Mammary epithelial cell (primary cell): ENCODE measurements at regions not wholly inside any gene's neighbourhood (a gene's known extent, or its start where the extent isn't known, plus 50 kb on each side); places are given as distances from the start of the nearest gene placed in this dataset.

Experiments used
- EZH2 ChIP-seq: IDR thresholded peaks from 2 replicates; pipeline ENCODE4 v1.6.1; 2012; ENCODE audit warnings: low read length, inconsistent platforms, borderline replicate concordance
- TF ChIP-seq, protein P1 (sequence below), 2 donors: IDR thresholded peaks in 1 of 2; conservative IDR thresholded peaks in 1 of 2; 2 replicates each; pipeline ENCODE4 v1.5.1; 2011 to 2012; ENCODE audit warnings: inconsistent platforms in 2 of 2, low read length in 2 of 2, mild to moderate bottlenecking in 2 of 2, control low read depth in 1 of 2, low read depth in 1 of 2; ENCODE audit not compliant: insufficient read depth in 1 of 2; ENCODE audit errors: extremely low read depth in 1 of 2

DNA sequence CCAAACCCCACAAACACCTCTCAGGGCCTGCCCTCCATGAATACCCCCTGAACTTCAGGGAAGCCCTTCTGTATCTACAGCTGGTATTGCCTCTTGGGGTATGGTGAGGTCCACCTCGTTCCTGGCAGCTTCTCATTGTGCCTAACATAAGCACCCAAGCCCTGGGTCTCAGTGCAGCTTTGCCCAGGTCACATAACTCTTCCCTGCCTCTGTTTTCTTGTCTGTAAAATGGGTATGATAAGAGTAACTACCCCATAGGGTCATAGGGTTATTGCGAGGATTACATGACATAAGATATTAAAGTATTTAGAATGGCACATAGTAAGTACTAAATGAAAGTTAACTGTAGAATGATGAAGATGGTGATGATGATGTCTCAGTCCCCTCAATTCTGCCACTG is 190.0 kb upstream of the PWP1 start:
- TF ChIP-seq, protein P1, sequence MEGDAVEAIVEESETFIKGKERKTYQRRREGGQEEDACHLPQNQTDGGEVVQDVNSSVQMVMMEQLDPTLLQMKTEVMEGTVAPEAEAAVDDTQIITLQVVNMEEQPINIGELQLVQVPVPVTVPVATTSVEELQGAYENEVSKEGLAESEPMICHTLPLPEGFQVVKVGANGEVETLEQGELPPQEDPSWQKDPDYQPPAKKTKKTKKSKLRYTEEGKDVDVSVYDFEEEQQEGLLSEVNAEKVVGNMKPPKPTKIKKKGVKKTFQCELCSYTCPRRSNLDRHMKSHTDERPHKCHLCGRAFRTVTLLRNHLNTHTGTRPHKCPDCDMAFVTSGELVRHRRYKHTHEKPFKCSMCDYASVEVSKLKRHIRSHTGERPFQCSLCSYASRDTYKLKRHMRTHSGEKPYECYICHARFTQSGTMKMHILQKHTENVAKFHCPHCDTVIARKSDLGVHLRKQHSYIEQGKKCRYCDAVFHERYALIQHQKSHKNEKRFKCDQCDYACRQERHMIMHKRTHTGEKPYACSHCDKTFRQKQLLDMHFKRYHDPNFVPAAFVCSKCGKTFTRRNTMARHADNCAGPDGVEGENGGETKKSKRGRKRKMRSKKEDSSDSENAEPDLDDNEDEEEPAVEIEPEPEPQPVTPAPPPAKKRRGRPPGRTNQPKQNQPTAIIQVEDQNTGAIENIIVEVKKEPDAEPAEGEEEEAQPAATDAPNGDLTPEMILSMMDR (conservative IDR thresholded peaks at IDR 0.05 in 1 of 2, IDR thresholded peaks at IDR 0.05 in 1 of 2; ENCODE audit: extremely low read depth in 1 of 2, insufficient read depth in 1 of 2, low read depth in 1 of 2, low read length in 2 of 2) = no peak
- TF ChIP-seq EZH2 = no peak
